Lower leg skin (tissue), 3 donors: ENCODE measurements at regions not wholly inside any gene's neighbourhood (a gene's known extent, or its start where the extent isn't known, plus 50 kb on each side); places are given as distances from the start of the nearest gene placed in this dataset.

Source experiments
- CTCF ChIP-seq, 3 donors: fragments of 450-650 bp; IDR thresholded peaks; one replicate each; pipeline ENCODE4 v1.5.1; 2016; ENCODE audit warnings: antibody characterized with exemption in 3 of 3, mild to moderate bottlenecking in 3 of 3, moderate library complexity in 2 of 3
- POLR2A ChIP-seq, 2 donors: fragments of 450-650 bp; IDR thresholded peaks; one replicate each; pipeline ENCODE4 v1.6.1; 2016 to 2017; ENCODE audit warnings: antibody characterized with exemption in 2 of 2, mild to moderate bottlenecking in 1 of 2, moderate library complexity in 1 of 2

GRCh38 chr15:61441891-61442290 lies 212.8 kb upstream of the RORA start:
- TF ChIP-seq CTCF (IDR thresholded peaks at IDR 0.05): no peak
- TF ChIP-seq POLR2A (IDR thresholded peaks at IDR 0.05): no peak
